ENCODE measurements at regions not wholly inside any gene's neighbourhood (a gene's known extent, or its start where the extent isn't known, plus 50 kb on each side); places are given as distances from the start of the nearest gene placed in this dataset.

GRCh38 chr2:21406911-21407310, 283.1 kb downstream of the TDRD15 start:
- H3K27ac ChIP-seq: no peak overlapping the region
- no peaks in the 10 kb centered on the region for H3K36me3 ChIP-seq
- H3K9me3 ChIP-seq: no peaks in the 10 kb centered on the region
- H3K4me3 ChIP-seq: no peak overlapping the region
- H3K27me3 ChIP-seq: no peaks in the 10 kb centered on the region
- no peaks in the 10 kb centered on the region for H3K4me1 ChIP-seq
- no peak for TF ChIP-seq CTCF (IDR thresholded peaks at IDR 0.05)
- intact Hi-C loops (cut with DNase I): no loop called here
- DNase-seq: no peak
- H3K9ac ChIP-seq (ENCODE audit: low read depth in 2 of 2, low read length in 2 of 2): no peak overlapping the region

- no peak for DNase-seq
- no peak for TF ChIP-seq CTCF (IDR thresholded peaks at IDR 0.05)
- intact Hi-C loops (cut with DNase I): no loop called here
Observed at GRCh38 chr2:21407851-21408250, 284.1 kb downstream of the TDRD15 start.

GRCh38 chr2:21411741-21412140, 288.0 kb downstream of the TDRD15 start:
- TF ChIP-seq CTCF (IDR thresholded peaks at IDR 0.05): no peak
- H3K4me3 ChIP-seq: no peak overlapping the region

More at GRCh38 chr2:21407851-21408250, 284.1 kb downstream of the TDRD15 start:
- Histone ChIP-seq H3K27me3 (no peaks in the 10 kb centered on the region), H3K4me3 (no peak overlapping the region), H3K36me3 (no peaks in the 10 kb centered on the region), H3K4me1 (no peaks in the 10 kb centered on the region), H3K9me3 (no peaks in the 10 kb centered on the region), H3K9ac (ENCODE audit: low read depth in 2 of 2, low read length in 2 of 2) (no peak overlapping the region), H3K27ac (no peak overlapping the region)

GRCh38 chr2:21412944-21413443, 289.2 kb downstream of the TDRD15 start:
- DNase-seq: no peak
- Histone ChIP-seq H3K27ac (no peak overlapping the region), H3K4me3 (no peak overlapping the region), H3K27me3 (no peaks in the 10 kb centered on the region), H3K4me1 (no peaks in the 10 kb centered on the region), H3K36me3 (no peaks in the 10 kb centered on the region), H3K9me3 (no peaks in the 10 kb centered on the region), H3K9ac (ENCODE audit: low read depth in 2 of 2, low read length in 2 of 2) (no peak overlapping the region)
- TF ChIP-seq CTCF (IDR thresholded peaks at IDR 0.05): no peak
- intact Hi-C loops (cut with DNase I): no loop called here

More at GRCh38 chr2:21411741-21412140, 288.0 kb downstream of the TDRD15 start:
- no peak for DNase-seq
- Histone ChIP-seq H3K9ac (ENCODE audit: low read depth in 2 of 2, low read length in 2 of 2) (no peak overlapping the region), H3K36me3 (no peaks in the 10 kb centered on the region), H3K27me3 (no peaks in the 10 kb centered on the region), H3K9me3 (no peaks in the 10 kb centered on the region), H3K4me1 (no peaks in the 10 kb centered on the region), H3K27ac (no peak overlapping the region)
- intact Hi-C loops (cut with DNase I): no loop called here

GRCh38 chr2:21415234-21415633, 291.5 kb downstream of the TDRD15 start:
- Histone ChIP-seq H3K27me3 (no peaks in the 10 kb centered on the region), H3K4me3 (no peak overlapping the region), H3K9me3 (no peaks in the 10 kb centered on the region), H3K4me1 (no peaks in the 10 kb centered on the region), H3K9ac (ENCODE audit: low read depth in 2 of 2, low read length in 2 of 2) (no peak overlapping the region), H3K27ac (no peak overlapping the region), H3K36me3 (no peaks in the 10 kb centered on the region)
- no peak for DNase-seq
- TF ChIP-seq CTCF (IDR thresholded peaks at IDR 0.05): no peak
- intact Hi-C loops (cut with DNase I): no loop called here

Data from colonic mucosa (tissue), 4 donors.